ENCODE measurements at regions not wholly inside any gene's neighbourhood (a gene's known extent, or its start where the extent isn't known, plus 50 kb on each side); places are given as distances from the start of the nearest gene placed in this dataset.

DNA sequence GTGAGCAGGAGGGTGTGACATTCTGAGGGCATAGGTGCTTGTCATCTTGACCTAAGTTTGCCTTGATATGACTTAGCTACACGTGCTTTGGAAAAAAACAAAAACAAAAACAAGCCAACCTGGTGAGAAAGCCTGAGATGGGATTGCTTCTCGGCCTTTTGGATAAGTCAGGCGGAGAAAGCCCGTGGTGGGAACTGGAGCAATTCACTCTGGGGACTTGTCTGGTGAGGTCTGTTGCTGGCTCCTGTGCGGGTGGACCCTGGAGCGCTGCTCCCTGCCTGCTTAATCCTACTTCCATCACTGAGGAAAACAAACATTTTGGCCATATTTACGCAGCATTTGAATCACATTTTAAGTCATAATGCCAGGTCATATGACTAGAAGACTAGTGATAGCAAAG lies 100.3 kb downstream of the SNX19 start:
- ATAC-seq (no peak), DNase-seq (no peak)
- Histone ChIP-seq H3K4me1 (peaks cover 0 to 17% (median 0%) of the 10 kb centered on the region in 9 donors), H3K36me3 (no peaks in the 10 kb centered on the region), H3K27ac (no peak overlapping the region), H3K9me3 (no peaks in the 10 kb centered on the region), H3K27me3 (no peaks in the 10 kb centered on the region), H3K4me3 (no peak overlapping the region)
- TF ChIP-seq, protein P1, sequence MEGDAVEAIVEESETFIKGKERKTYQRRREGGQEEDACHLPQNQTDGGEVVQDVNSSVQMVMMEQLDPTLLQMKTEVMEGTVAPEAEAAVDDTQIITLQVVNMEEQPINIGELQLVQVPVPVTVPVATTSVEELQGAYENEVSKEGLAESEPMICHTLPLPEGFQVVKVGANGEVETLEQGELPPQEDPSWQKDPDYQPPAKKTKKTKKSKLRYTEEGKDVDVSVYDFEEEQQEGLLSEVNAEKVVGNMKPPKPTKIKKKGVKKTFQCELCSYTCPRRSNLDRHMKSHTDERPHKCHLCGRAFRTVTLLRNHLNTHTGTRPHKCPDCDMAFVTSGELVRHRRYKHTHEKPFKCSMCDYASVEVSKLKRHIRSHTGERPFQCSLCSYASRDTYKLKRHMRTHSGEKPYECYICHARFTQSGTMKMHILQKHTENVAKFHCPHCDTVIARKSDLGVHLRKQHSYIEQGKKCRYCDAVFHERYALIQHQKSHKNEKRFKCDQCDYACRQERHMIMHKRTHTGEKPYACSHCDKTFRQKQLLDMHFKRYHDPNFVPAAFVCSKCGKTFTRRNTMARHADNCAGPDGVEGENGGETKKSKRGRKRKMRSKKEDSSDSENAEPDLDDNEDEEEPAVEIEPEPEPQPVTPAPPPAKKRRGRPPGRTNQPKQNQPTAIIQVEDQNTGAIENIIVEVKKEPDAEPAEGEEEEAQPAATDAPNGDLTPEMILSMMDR (IDR thresholded peaks at IDR 0.05) = no peak
- intact Hi-C loops (cut with DNase I) = no loop called here
- 87 to 88% methylated on average over 7 of the region's 7 CpGs for WGBS, 2 donors

DNA sequence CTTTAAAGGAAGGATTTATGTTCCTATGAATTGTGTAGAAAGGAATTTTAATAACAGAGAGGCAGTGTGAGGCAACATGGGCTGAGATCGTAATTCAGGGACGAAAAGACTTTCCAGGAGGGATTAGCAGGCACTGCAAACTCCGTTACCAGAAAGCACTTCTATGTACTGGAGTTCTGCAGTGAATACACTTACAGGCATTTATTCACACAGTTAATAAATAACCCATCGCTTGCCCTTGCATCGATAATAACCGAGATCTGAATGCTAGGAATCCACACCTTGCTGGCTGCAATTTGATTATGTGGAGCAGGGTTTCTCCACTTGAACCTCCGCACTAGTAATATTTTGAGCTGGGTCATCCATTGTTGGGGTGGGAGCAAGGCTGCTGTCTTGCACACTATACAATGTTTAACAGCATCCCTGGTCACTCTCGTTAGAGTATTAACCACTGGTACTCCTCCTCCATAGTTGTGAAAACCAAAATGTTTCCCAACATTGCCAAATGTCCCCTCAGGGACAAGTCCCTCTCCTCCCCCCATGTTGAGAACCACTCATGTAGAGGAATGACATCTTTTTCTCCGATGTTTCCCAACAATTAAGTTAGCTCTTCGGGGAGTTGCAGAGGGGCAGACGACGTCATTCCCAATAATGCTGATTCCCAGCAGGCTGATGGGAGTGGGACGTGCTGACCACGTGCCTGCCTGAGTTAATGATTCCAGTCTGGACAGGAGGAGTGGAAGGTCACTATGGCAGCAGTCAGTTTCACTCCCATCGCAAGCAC lies 99.5 kb downstream of the SNX19 start:
- Histone ChIP-seq H3K36me3 (no peaks in the 10 kb centered on the region), H3K27ac (no peak overlapping the region), H3K9me3 (no peaks in the 10 kb centered on the region), H3K27me3 (no peaks in the 10 kb centered on the region), H3K4me1 (peaks cover 0 to 17% (median 0%) of the 10 kb centered on the region in 9 donors), H3K4me3 (no peak overlapping the region)
- ATAC-seq (peak in 1 of 8 donors; percentile 34), DNase-seq (no peak)
- intact Hi-C loops (cut with DNase I) = no loop called here
- 86 to 89% methylated on average over 15 of the region's 15 CpGs for WGBS, 2 donors
- TF ChIP-seq, protein P1 (IDR thresholded peaks at IDR 0.05) = no peak

DNA sequence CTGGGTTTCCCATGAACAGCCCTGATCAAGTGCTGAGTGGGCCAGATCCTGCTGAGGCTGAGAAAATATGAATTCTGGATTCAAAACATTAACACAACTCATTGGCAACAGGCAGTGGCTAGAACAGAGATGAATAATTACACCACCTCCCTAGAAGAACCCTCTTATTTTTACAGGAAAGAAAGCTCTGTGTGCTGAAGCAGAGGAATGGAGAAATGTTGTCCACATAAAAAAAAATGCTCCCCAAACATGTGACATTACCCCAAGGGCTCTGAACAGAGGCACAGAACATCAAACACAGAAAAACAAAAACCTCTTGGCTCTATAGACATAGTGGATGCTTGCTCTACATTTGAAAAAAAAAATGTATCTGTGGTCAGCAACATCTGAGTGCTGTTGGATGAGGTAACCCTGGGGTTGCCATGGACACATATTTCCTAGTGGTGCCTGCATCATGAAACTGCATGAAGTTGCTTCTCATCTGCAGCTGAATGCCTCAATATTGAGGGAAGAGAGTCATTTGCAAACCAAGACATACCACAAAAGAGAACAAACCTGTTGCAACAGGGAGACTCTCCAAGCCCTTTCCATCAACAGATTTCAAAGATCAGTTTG lies 98.8 kb downstream of the SNX19 start:
- Histone ChIP-seq H3K4me1 (peaks cover 0 to 17% (median 0%) of the 10 kb centered on the region in 9 donors), H3K36me3 (no peaks in the 10 kb centered on the region), H3K27me3 (no peaks in the 10 kb centered on the region), H3K9me3 (no peaks in the 10 kb centered on the region), H3K4me3 (no peak overlapping the region), H3K27ac (no peak overlapping the region)
- intact Hi-C loops (cut with DNase I) = no loop called here
- TF ChIP-seq, protein P1 (IDR thresholded peaks at IDR 0.05) = no peak
- ATAC-seq (no peak), DNase-seq (no peak)

DNA sequence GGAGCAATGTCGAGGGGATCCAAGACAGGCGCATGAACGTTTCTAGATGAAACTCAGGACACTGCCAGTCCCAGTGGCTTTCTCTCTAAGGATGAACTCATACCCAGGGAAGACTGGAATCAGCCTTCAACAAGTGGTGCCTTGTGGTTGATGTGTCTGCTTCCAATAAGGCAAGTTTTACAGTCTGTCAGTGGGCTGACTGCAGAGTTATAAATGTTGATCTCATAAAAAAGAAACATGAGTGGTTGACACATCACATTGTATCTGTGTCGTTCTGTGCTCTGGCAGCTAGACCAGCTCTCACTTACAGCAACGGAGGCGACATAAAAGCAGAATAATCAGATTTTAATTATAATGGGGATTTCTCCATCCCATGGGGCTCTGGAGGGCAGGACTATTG lies 96.7 kb downstream of the SNX19 start:
- no peaks in the 10 kb centered on the region for H3K36me3 ChIP-seq
- 50 to 63% methylated on average over 6 of the region's 6 CpGs for WGBS, 2 donors
- DNase-seq = no peak
- TF ChIP-seq, protein P1 (IDR thresholded peaks at IDR 0.05) = no peak
- H3K27me3 ChIP-seq = no peaks in the 10 kb centered on the region
- H3K27ac ChIP-seq = no peak overlapping the region
- no peak overlapping the region for H3K4me3 ChIP-seq
- H3K4me1 ChIP-seq = peaks cover 0 to 11% (median 0%) of the 10 kb centered on the region in 9 donors
- intact Hi-C loops (cut with DNase I) = loop anchor here in 3 of 10 donors (10.0 kb wide), 3 partner anchors 95 to 175 kb away; no protein-coding TSS in a partner anchor
- H3K9me3 ChIP-seq = no peaks in the 10 kb centered on the region
- ATAC-seq = no peak

Small RNA genes lying in the stretch of these regions (microRNA-seq; reads per million reads assigned to microRNA genes)
- gene MIR8052 = 0 reads per million in 2 donors

All from heart right ventricle (tissue), 16 donors.